A673 (cell line): ENCODE measurements at regions not wholly inside any gene's neighbourhood (a gene's known extent, or its start where the extent isn't known, plus 50 kb on each side); places are given as distances from the start of the nearest gene placed in this dataset.

Source experiments
- BruUV-seq: library from RNA; stranded (reverse); fragments of 400-500 nt; replicated peaks from 2 replicates; lab custom pipeline; 2021; lab: Mats Ljungman, UMichigan
- CTCF ChIA-PET: fragments of 300-600 bp; sonication (Branson Sonifier 250); formaldehyde crosslinking; loops from one replicate; lab custom pipeline; 2022; ENCODE audit warnings: antibody characterized with exemption; lab: Charles Lee
- POLR2A ChIA-PET: fragments of 300-600 bp; sonication (Branson Sonifier 250); formaldehyde crosslinking; loops from one replicate; lab custom pipeline; 2022; ENCODE audit warnings: antibody characterized with exemption; ENCODE audit not compliant: low non-redundant PET; lab: Charles Lee
- DNase-seq: peaks from one replicate; pipeline ENCODE4 v3.0.0-alpha.2; 2015; ENCODE audit warnings: low spot score
- H3K27ac ChIP-seq: fragments of 200-600 bp; sonication (generic); 2 replicates; pipeline ENCODE4 v1.5.1; 2016; ENCODE audit warnings: mixed run types, low read depth, mild to moderate bottlenecking, mixed read lengths, antibody characterized with exemption, low read length; ENCODE audit not compliant: poor library complexity, severe bottlenecking
- H3K27me3 ChIP-seq: fragments of 200-600 bp; sonication (generic); replicated peaks from 2 replicates; pipeline ENCODE4 v1.6.1; 2017; ENCODE audit warnings: mixed run types, low read depth, mild to moderate bottlenecking, mixed read lengths, antibody characterized with exemption, low read length; ENCODE audit not compliant: insufficient read depth, poor library complexity
- H3K36me3 ChIP-seq: fragments of 200-600 bp; sonication (generic); 2 replicates; pipeline ENCODE4 v1.6.1; 2016; ENCODE audit warnings: mixed run types, mild to moderate bottlenecking, mixed read lengths, antibody characterized with exemption, low read length; ENCODE audit not compliant: insufficient read depth, poor library complexity, severe bottlenecking
- H3K4me1 ChIP-seq: fragments of 200-600 bp; sonication (generic); 2 replicates; pipeline ENCODE4 v1.6.1; 2017; ENCODE audit warnings: mixed run types, mild to moderate bottlenecking, mixed read lengths, antibody characterized with exemption, low read length; ENCODE audit not compliant: insufficient read depth, poor library complexity, severe bottlenecking
- H3K4me3 ChIP-seq: fragments of 200-600 bp; sonication (generic); 2 replicates; pipeline ENCODE4 v1.5.1; 2016; ENCODE audit warnings: low read depth, mixed run types, mild to moderate bottlenecking, mixed read lengths, low read length; ENCODE audit not compliant: poor library complexity, severe bottlenecking
- H3K9me3 ChIP-seq: fragments of 200-600 bp; sonication (generic); 2 replicates; pipeline ENCODE4 v1.6.1; 2016; ENCODE audit warnings: mixed run types, low read depth, mild to moderate bottlenecking, mixed read lengths, antibody characterized with exemption, low read length; ENCODE audit not compliant: poor library complexity, severe bottlenecking
- EZH2 ChIP-seq: fragments of 200-600 bp; sonication (generic); IDR thresholded peaks from 2 replicates; pipeline ENCODE4 v1.6.1; 2017; ENCODE audit warnings: borderline replicate concordance, low read depth, mild to moderate bottlenecking, mixed read lengths, antibody characterized with exemption, low read length; ENCODE audit not compliant: poor library complexity, severe bottlenecking
- intact Hi-C: fragments of 100-400 bp; cut with micrococcal nuclease; formaldehyde crosslinking; loops from one replicate; pipeline ENCODE4 v1.10.0; 2022; ENCODE audit not compliant: unreplicated experiment
- TF ChIP-seq, protein P1 (sequence below): fragments of 300-800, 200-600 bp; sonication (generic); conservative IDR thresholded peaks from 2 replicates; pipeline ENCODE4 v1.5.1; 2017; ENCODE audit warnings: low read depth, mild to moderate bottlenecking, antibody characterized with exemption, low read length, moderate library complexity, mixed read lengths

DNA sequence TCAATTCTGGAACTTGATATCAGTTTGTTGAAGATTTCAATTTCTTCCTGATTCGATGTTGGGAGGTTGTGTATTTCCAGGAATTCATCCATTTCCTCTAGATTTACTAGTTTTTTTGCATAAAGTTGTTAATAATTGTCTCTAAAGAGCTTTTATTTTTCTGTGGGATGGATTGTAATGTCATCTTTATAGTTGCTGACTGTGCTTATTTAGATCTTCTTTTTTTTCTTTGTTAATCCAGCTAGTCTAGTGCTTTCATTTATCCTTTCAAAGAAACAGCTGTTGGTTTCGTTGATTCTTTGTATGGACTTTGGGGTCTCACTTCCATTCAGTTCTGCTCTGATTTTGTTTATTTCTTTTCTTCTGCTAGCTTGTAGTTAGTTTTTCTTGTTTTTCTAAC, 302.0 kb upstream of the DMAC1 start:
- ChIA-PET CTCF (no interaction called here), POLR2A (no interaction called here)
- DNase-seq = no peak
- no peaks in the 10 kb centered on the region for H3K4me1 ChIP-seq
- no peak overlapping the region for H3K27ac ChIP-seq
- intact Hi-C loops = no loop called here
- no peaks in the 10 kb centered on the region for H3K27me3 ChIP-seq
- TF ChIP-seq, protein P1, sequence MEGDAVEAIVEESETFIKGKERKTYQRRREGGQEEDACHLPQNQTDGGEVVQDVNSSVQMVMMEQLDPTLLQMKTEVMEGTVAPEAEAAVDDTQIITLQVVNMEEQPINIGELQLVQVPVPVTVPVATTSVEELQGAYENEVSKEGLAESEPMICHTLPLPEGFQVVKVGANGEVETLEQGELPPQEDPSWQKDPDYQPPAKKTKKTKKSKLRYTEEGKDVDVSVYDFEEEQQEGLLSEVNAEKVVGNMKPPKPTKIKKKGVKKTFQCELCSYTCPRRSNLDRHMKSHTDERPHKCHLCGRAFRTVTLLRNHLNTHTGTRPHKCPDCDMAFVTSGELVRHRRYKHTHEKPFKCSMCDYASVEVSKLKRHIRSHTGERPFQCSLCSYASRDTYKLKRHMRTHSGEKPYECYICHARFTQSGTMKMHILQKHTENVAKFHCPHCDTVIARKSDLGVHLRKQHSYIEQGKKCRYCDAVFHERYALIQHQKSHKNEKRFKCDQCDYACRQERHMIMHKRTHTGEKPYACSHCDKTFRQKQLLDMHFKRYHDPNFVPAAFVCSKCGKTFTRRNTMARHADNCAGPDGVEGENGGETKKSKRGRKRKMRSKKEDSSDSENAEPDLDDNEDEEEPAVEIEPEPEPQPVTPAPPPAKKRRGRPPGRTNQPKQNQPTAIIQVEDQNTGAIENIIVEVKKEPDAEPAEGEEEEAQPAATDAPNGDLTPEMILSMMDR = no peak
- TF ChIP-seq EZH2 = no peak
- no peaks in the 10 kb centered on the region for H3K36me3 ChIP-seq
- no peaks in the 10 kb centered on the region for H3K9me3 ChIP-seq
- H3K4me3 ChIP-seq = no peak overlapping the region
- BruUV-seq = no TSS peak

DNA sequence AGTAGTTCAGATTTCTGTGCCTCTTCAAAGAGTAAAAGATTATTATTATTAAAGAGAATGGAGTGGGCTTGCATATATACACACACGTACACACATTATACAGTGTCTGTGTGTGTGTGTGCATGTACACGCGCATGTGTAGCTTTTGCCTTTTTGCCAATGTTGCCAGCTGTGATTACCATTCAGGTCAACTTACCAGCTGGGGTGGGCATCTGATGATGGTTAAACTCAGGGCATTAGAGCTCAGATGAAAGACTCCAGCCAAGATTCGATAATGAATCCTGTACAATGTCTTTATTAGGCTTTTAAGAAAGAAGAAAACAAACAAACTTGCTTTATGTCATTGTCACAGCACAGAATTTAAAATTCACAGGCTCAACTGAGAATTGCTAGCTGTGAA, 296.5 kb upstream of the DMAC1 start:
- no TSS peak for BruUV-seq
- Histone ChIP-seq H3K36me3 (no peaks in the 10 kb centered on the region), H3K27me3 (no peaks in the 10 kb centered on the region), H3K4me3 (no peak overlapping the region), H3K27ac (no peak overlapping the region), H3K4me1 (no peaks in the 10 kb centered on the region), H3K9me3 (peaks cover 4% of the 10 kb centered on the region)
- intact Hi-C loops = no loop called here
- ChIA-PET CTCF (no interaction called here), POLR2A (no interaction called here)
- DNase-seq = no peak
- TF ChIP-seq, protein P1 = no peak
- TF ChIP-seq EZH2 = no peak

DNA sequence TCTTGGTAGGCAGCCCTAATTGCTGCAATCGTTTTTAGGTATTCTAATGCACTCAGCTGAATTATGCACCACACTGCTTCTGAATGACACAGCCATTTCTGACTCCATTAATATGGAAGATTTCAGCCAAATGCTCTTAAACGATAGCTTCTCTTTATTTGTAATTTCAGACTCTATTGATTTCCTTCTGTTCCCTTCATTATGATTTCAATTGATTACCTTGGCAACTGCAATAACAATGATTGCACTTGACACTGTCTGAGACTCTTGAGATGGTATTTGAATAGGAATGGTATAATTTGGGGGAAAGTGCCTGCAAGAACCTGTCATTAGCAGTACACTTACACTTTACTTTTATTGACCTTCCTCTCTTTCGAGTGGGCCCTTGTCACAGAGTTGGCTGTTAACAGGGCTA, 296.1 kb upstream of the DMAC1 start:
- H3K27me3 ChIP-seq = no peaks in the 10 kb centered on the region
- TF ChIP-seq, protein P1 = no peak
- TF ChIP-seq EZH2 = no peak
- no peak overlapping the region for H3K27ac ChIP-seq
- no peak for DNase-seq
- no peak overlapping the region for H3K4me3 ChIP-seq
- no peaks in the 10 kb centered on the region for H3K36me3 ChIP-seq
- no TSS peak for BruUV-seq
- intact Hi-C loops = no loop called here
- H3K4me1 ChIP-seq = no peaks in the 10 kb centered on the region
- H3K9me3 ChIP-seq = peaks cover 4% of the 10 kb centered on the region
- POLR2A ChIA-PET = no interaction called here
- CTCF ChIA-PET = no interaction called here
